Nucleus accumbens (tissue), 56 donors: ENCODE measurements at regions not wholly inside any gene's neighbourhood (a gene's known extent, or its start where the extent isn't known, plus 50 kb on each side); places are given as distances from the start of the nearest gene placed in this dataset.

Experiments
- DNase-seq, 56 donors: peaks; one replicate each; lab custom pipeline; 2025; lab: John Stamatoyannopoulos, UW

DNA sequence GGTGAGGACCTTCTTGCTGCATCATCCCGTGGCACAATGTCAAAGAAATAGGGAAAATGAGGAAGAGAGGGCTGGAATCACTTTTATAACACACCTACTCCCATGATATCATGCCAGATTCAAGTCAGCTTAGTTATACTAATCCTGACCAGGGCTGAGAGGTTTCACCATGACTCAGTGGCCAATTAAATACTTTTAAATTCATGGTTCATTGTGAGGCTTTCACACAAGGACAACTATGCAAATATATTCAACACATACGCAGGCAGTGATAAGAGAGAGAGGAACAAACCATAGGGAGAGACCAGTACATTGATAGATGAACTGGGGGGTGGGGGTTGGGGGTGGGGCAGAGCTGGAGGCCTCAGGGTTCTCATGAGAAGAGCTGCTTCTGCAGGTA lies 313.1 kb downstream of the LRFN2 start:
- DNase-seq = no peak

DNA sequence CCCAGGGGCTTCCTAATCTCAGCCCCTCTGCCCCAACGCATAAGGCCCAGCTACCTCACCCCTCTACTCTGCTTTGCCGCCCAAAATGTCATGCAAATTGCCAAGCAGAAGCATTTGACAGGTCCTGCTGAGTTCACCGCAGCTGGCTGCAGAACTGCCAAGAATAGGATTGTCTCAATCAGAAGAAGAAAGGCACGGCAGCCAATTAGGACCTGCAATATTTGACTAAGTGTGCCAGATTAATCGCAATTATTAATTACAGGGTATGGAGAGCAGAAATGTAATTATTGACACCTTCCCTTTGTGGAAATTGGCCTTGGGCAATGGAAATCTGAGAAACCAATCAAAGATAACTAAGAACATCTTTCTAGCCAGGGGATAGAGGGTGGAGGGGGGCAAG lies 318.6 kb downstream of the LRFN2 start:
- no peak for DNase-seq

DNA sequence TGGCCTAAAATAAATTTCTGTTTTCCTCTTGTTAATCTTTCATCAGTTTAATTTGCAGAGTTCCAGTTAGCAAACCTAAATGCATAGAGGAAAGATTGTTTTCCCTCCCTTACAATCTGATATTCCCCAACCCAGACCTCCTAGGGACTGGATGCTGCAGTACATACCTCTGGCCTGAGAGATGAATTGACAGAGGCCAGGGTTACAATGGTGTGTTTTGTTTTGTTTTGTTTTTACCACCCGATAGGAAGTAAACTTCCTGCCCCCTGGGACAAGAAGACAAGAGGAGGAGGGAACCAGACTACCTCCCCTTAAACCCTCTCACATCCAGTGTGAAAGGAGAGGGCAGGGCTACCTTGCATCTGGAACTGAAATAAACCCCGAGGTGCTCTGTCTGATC lies 319.0 kb downstream of the LRFN2 start:
- no peak for DNase-seq

DNA sequence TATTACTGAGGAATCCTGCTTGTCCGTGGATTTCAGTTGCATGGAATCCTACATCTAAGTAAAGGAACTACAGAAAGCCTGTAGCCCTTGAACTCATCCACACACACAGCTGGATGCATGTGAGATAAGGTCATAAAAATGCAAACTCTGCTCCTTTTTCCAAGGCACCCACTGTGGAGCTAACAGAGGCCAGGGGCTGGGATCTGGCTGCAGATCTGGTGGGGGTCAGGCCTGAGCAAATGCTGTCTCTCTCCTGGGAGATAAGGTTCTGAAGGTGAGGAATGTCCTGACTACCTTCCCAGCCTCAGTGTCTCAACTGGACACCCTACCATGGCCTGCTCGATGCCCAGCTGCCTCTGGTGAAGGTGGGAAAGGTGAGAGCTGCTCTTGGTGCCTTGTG lies 321.5 kb downstream of the LRFN2 start:
- DNase-seq = no peak

DNA sequence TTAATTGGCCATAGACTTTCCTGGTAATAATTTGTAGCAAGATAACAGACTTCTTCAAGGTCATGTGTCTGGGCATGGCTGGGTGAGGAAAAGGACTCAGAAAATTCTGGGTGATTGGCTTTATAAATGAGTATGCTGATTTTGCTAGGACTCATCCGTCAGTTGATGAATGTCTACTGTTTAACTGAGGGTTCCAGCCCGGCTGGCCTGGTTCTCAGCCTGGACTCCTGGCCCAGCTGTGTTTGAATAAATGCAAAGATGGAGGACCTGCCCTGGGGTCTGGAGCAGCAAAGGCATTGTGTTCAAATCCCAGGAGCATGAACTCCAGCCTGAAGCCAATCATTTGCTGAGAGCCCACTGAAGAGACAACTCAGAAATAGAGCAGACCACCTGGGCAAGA lies 323.2 kb downstream of the LRFN2 start:
- no peak for DNase-seq

DNA sequence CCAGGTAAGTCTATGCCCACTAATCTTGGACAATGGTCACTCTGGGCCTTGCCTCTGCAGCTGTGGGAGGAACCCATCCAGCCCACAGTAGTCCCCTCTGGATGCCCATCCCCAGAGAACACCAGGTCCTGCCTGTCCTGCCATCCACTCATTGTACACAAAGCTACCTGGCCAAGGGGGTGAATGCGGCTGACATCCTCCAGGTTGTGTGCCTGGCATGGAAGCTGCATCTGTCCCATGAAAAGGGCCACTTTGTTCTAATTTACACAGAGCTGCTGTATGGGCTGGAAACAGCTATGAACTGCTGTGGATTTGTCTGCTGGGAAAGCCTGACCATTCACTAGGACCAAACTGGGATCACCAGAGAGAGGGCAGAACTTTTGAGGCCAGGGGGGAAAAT lies 324.8 kb downstream of the LRFN2 start:
- no peak for DNase-seq

DNA sequence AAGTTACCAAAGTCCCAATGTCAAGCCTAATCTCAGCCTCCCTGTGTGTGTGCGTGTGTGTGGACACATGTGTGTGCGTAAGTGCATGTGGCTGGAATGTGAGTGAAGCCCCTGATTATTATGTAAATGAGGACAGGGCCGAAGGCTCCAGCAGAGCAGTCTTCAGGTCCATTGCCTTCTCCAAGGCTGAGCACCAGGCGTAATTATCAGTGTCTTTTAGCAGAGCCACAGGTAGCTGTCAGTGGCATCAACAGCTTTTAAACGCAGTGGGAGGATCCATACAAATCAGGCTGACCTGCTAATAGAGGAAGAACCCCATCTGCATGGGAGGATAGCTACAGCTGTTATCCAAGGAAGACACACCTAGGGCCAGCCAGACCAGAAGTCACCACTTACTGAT lies 324.3 kb upstream of the MOCS1 start:
- no peak for DNase-seq

DNA sequence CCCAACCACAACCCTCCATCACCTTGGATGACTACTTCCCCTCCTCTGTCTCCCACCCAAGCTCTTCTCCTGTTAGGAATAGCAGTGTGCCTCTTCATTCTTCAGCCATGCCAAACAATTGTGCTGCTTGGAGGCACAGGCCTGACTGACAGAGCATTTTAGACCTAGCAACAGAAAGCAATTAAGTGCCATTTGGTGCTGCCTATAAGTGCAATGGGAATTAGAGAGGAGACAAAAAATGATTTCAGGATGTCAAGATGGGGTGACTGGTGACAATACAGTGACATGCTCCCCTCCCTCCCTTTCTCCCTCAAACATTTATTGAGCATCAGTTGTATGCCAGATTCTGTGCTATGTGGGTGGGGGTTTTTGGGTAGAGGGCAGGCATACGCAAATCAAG lies 322.6 kb upstream of the MOCS1 start:
- DNase-seq = no peak

DNA sequence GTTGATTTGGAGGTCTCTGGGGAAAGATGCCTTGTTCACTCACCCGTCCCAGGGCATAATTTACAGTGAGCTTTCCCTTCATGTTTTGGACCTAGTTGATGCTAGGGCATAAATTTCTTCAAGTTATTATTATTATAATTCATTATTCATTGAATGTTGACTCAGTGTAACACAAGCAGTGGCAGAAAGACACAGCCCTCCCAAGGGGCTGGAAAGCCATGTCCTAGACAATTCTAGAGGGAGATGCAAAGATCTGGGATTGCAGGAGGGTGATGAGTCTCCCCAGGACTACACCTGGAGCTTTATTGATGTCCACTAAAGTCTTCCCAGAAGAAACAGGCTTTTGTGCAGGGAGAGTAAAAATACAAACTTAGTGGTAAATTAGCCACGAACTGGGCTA lies 322.0 kb upstream of the MOCS1 start:
- no peak for DNase-seq

DNA sequence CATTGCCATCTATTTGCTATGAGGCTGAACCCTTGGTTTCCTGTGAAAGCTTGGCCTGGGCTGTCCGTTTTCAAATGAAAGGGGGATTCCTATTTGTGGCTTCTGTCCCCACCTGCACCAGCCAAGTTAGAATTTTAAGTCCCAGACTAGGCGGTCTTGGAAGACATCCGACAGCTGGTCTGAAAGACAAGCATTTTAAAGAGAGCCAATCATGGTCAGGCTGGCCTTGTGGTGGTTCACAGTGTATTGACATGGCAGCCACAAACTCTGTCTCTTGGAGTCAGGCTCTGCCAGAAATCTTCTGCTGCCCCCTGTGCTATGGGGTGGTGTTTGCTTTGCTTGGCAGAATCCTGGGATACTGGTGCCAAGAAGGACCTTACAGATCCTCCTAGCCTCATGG lies 319.2 kb upstream of the MOCS1 start:
- DNase-seq = no peak

DNA sequence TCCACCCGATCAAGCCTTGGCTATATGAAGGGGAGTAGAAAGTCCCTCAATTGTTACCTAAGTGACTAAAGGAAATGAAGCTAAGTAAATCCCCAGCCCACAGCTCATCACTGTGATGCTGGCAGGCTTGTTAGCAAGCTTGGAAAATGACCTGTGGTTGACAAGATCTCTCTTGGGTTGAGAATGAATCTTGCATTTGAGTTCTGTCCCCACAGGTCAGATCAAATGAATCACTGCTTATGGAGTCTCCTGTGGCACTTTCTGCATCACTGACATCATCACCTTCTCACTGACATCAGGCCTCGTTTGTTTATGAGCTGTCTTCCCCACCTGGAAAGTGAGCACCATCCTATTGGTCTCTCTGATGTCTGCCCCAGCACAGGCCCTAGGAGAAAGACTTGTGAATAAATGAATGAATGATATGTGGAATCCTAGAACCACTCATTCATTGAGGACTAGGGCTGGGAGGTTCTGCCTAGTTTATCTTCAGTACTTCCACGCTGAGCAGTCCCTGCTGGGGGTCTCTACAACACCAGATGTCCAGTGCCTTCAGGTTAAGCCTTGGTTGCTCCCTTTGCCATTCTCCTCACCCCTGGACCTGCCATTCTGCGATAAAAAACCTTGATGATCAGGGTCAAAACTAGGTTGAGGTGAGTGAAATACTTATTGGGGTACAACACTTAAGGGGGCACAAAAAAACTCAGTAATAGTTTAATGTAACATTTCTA lies 318.4 kb upstream of the MOCS1 start:
- no peak for DNase-seq

DNA sequence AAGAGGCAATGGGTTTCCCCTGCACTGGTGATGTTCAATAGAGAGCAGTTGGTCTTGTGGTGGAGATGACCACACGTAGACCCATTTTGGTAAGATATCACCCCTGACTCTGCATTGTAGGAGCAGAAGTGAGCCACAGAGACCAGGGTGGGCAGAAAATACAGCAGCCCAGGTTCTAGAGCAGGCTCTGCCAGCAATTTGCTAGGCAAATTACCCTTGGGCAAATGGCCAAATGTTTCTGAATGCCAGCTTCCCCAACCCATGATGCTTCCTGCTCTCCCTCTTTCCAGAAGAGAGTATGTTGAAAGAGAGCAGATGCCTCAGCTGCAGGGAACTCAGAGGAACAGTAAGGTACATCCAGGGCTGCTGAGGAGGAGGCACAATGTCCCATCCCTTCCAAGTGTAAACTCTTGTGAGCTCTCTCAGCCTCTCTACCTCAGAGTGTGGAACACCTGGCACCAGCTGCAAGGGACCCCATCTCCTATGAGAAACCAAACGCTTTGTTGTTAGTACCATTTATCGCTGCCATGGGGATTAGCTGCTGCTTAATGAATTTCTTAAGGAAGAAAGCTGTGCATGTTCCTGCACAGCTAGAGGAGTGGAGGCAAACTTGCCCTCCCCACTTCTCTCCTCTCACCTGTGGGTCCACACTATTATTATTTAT lies 317.5 kb upstream of the MOCS1 start:
- no peak for DNase-seq

DNA sequence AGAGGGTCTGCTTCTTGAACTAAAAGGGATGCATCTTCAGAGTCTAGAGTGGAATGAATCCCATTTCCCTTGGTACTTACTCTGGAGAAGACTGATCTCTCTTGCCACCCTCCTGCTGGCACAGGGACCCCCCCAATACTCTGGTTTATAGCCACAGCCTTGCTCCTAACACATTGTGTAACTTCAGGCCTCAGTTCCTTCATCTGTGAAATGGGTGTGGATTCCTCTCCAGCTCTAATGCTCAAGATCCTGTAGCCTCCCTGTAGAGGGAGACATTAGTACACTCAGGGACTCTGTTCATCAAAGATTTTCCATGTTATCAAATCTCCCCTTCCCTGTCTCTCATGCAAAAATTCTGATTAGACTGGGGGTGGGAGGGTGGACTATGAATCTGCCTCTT lies 315.7 kb upstream of the MOCS1 start:
- DNase-seq = no peak

DNA sequence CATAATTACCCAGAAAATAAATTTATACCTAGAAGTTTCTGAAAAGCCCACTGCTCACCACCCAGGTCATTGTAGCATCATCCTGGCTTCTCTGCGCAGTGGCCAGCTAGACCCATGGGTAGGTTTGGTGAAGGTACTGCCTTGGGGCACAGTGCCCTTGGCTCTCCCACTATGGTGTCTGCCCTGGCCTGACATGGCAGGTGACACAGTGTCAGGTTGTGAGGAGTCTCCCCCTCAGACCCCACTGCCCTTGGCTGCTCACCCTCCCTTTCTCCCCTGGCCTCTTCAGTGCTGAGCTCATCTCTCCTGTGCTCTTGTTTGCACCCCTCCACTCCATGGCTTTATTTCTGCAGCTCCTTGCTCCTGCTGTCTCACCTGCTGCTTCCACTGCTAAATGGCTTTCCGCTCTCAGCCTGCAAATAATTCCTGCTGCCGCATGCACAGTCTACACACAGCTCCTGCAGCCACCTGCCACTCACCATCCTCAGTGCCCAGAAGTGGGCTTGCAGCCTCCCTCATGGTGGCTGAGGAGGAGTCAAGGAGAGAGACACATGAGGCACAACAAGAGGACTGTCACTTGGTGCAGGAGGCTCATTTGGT lies 313.4 kb upstream of the MOCS1 start:
- no peak for DNase-seq

DNA sequence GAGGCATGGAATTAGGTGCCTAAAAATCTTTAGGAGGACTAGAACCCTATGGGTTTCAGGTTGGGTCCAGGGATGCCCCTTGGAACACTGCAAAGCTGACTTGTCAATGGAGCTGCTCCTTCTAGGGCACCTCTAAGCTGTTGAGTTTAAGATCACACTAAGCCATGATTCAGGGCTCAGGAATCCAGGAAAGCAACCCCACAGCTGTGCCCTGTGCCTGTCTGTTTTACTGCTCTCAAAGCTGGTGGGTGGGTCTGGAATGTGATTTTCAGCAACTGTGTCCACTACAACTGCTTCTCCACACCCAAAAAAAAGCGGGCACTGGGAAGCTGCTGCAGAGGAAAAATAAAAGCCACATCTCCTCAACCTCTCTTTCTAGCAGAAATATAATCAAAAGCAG lies 310.4 kb upstream of the MOCS1 start:
- no peak for DNase-seq

DNA sequence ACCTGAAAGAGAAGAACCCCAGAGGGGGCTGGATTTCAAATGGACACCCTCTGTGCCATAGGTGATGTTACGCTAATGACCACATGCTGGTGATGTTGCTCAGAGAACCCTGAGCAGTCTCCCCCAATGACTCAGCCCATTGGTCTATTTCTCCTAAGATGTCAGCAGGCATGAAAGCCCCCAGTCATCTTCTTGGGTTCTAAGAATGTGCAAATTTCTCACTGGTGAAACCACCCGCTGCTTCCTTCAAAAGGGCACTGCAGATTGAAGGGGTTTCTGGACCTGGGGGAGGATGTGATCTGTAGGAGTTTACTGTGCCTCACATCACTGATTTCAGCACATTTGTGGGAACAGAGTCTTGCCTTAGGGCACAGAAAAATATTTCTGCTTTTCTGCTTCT lies 298.4 kb upstream of the MOCS1 start:
- DNase-seq = no peak

DNA sequence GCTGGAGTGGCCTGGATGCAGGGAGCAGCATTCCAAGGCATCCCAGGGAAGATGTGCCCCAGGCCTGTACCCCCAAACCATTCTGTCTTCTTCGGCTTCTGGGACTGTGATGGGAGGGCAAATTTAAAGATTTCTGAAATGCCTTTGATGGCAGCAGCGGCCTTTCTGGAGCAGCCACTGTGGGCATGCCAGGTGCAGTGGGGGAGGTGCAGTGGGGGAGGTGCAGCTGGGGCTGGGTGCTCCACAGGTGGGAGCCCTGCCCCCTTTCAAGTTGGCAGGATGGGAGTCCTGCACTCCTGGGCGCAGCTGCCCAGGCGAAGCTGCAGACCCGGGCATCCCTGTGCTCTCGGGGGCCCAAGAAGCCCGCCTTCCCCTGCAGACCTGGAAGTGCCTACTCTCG lies 293.5 kb upstream of the MOCS1 start:
- no peak for DNase-seq

DNA sequence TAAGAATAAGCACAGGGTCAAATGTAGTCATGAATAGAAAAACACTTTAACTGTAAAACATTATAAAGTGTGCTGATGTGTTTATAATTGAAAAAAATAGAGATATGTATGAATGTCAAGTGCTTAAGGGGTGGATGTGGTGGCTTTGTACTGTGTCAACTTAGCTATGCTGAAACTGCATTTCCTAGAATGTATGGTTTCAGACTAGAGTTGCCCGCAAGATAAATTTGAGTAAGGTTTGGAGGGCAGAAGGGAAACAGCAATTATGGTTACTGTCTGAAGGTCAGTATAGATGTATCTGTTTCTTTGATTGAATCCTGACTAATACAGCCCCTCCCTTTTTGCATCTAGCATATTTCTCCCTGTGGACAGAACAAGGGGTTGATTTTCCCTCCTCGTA lies 288.1 kb upstream of the MOCS1 start:
- DNase-seq = no peak

DNA sequence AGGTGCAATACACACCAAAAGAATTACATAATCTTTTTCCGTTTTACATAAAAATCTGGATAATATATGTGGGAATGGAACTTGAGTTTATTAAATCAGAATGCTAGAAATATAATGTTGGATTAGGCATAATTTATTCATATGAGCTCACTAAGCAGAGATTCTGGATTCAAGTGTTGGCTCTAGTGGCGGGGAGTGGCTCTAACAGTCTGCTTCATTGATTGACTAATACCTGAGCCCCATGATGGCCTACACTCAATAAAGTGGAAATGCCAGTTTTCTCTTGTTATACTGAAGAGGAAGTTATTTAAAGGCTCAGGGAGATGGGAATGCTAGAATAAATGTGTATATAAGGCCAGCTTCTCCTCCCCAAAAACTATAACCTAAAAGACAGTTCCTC lies 285.5 kb upstream of the MOCS1 start:
- no peak for DNase-seq

DNA sequence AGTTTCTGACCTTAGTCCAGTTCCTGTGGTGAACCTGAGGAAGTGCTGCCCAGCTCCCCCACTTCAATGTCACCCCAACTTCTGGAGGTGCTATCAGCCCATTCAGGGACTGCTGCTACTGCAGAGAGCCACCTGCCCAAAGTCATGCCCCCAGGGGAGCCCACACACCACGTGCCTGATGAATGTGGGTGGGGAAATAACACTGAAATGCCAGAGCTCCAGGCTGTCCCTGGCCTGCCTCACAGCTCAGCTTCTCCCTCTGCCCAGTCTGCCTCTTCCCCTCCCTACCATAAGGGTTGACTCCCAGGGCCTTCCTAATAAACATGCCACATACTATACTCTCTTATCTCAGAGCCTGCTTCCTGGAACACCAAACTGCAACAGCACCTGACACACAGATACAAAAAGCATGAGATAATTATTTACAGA lies 276.4 kb upstream of the MOCS1 start:
- no peak for DNase-seq

DNA sequence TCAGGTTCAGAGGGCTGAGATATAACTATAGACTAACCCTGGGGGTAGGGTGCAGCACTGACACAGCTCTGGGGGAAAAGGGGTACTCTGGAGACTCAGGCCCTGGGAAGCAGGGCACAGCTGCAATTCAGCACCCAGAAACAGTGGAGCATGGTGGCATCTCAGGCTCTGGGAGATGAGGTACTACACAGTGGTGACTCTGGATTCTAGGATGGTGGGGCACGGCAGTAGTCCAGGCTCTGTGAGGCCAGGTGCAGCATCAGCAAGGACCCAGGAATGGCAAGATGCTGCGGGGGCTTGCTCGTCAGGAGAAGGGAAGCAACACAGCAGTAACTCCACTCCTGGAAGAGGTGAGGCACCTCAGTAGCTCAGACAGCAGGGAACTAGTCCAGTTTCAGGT lies 271.5 kb upstream of the MOCS1 start:
- DNase-seq = no peak

DNA sequence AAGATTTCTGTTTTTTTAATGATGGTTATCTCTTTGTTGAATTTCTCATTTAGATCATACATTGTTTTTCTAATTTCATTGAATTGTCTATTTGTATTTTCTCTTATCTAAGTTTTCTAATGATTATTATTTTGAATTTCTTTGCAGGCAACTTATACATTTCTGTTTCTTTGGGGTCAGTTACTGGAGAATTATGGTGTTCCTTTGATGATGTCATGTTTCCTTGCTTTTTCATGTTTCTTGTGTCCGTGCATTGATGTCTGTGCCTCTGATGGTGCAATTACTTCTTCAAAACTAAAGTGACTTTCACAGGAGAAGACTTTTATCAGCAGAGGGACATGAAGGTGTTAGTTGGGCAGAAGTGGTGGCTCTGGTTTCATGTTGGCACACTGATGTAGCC lies 270.7 kb upstream of the MOCS1 start:
- DNase-seq = no peak
